ENCODE measurements at regions not wholly inside any gene's neighbourhood (a gene's known extent, or its start where the extent isn't known, plus 50 kb on each side); places are given as distances from the start of the nearest gene placed in this dataset.

GRCh38 chr7:121810831-121811672, 61.9 kb upstream of the PTPRZ1 start:
- no peak for DNase-seq (ENCODE audit: low read depth)
- TF ChIP-seq CTCF (IDR thresholded peaks at IDR 0.05; ENCODE audit: insufficient read depth, low read depth, low read length, missing control alignments) = no peak
- no peak overlapping the region for H3K4me3 ChIP-seq (ENCODE audit: low read depth, low read length)

GRCh38 chr7:121807078-121807477, 65.9 kb upstream of the PTPRZ1 start:
- DNase-seq (ENCODE audit: low read depth) = no peak
- no peak overlapping the region for H3K4me3 ChIP-seq (ENCODE audit: low read depth, low read length)
- TF ChIP-seq CTCF (IDR thresholded peaks at IDR 0.05; ENCODE audit: insufficient read depth, low read depth, low read length, missing control alignments) = no peak

GRCh38 chr7:121803039-121803438, 69.9 kb upstream of the PTPRZ1 start:
- H3K4me3 ChIP-seq (ENCODE audit: low read depth, low read length) = no peak overlapping the region
- no peak for DNase-seq (ENCODE audit: low read depth)
- no peak for TF ChIP-seq CTCF (IDR thresholded peaks at IDR 0.05; ENCODE audit: insufficient read depth, low read depth, low read length, missing control alignments)

- no peak for TF ChIP-seq CTCF (IDR thresholded peaks at IDR 0.05; ENCODE audit: insufficient read depth, low read depth, low read length, missing control alignments)
- H3K4me3 ChIP-seq (ENCODE audit: low read depth, low read length) = no peak overlapping the region
- no peak for DNase-seq (ENCODE audit: low read depth)
Measured at GRCh38 chr7:121800916-121801675, 71.9 kb upstream of the PTPRZ1 start.

GRCh38 chr7:121798896-121799295, 74.1 kb upstream of the PTPRZ1 start:
- no peak for TF ChIP-seq CTCF (IDR thresholded peaks at IDR 0.05; ENCODE audit: insufficient read depth, low read depth, low read length, missing control alignments)
- DNase-seq (ENCODE audit: low read depth) = no peak

GRCh38 chr7:121798453-121798840, 74.5 kb upstream of the PTPRZ1 start:
- no peak overlapping the region for H3K4me3 ChIP-seq (ENCODE audit: low read depth, low read length)
- no peak for TF ChIP-seq CTCF (IDR thresholded peaks at IDR 0.05; ENCODE audit: insufficient read depth, low read depth, low read length, missing control alignments)
- DNase-seq (ENCODE audit: low read depth) = no peak

More at GRCh38 chr7:121798896-121799295, 74.1 kb upstream of the PTPRZ1 start:
- H3K4me3 ChIP-seq (ENCODE audit: low read depth, low read length) = no peak overlapping the region

All from GM12865 (cell line).